Thoracic aorta (tissue), 2 donors: ENCODE measurements at regions not wholly inside any gene's neighbourhood (a gene's known extent, or its start where the extent isn't known, plus 50 kb on each side); places are given as distances from the start of the nearest gene placed in this dataset.

Source experiments
- ATAC-seq: fragments of 150-250 bp; one replicate; pipeline ENCODE4 v1.8.0; 2017; ENCODE audit warnings: low read depth; ENCODE audit not compliant: insufficient number of reproducible peaks, low FRiP score
- DNase-seq: peaks from one replicate; pipeline ENCODE4 v3.0.0-alpha.2; 2020; ENCODE audit warnings: low spot score
- H3K27ac ChIP-seq, 2 donors: fragments of 200-600 bp; sonication (generic); 1 replicate in 1 of 2; 2 replicates in 1 of 2; pipeline ENCODE4 v1.5.1; 2016; ENCODE audit warnings: mild to moderate bottlenecking in 2 of 2, moderate library complexity in 2 of 2
- H3K27me3 ChIP-seq: fragments of 200-600 bp; sonication (generic); replicated peaks from 2 replicates; pipeline ENCODE4 v1.6.0; 2016; ENCODE audit warnings: mild to moderate bottlenecking; ENCODE audit not compliant: insufficient read depth
- H3K36me3 ChIP-seq: fragments of 200-600 bp; sonication (generic); one replicate; pipeline ENCODE4 v1.5.1; 2016
- H3K4me1 ChIP-seq, 2 donors: fragments of 200-600 bp; sonication (generic); 1 replicate in 1 of 2; 2 replicates in 1 of 2; pipeline versions ENCODE4 v1.5.1 to v1.6.0; 2016; ENCODE audit warnings: low read depth in 2 of 2, mild to moderate bottlenecking in 1 of 2; ENCODE audit not compliant: control insufficient read depth in 1 of 2
- H3K4me3 ChIP-seq: fragments of 200-600 bp; sonication (generic); 2 replicates; pipeline ENCODE4 v1.5.1; 2016; ENCODE audit warnings: mild to moderate bottlenecking
- H3K9me3 ChIP-seq: fragments of 200-600 bp; sonication (generic); 2 replicates; pipeline ENCODE4 v1.5.1; 2016
- TF ChIP-seq, protein P1 (sequence below): fragments of 200-600 bp; sonication (generic); IDR thresholded peaks from one replicate; pipeline ENCODE4 v1.5.1; 2019; ENCODE audit warnings: antibody characterized with exemption

- Histone ChIP-seq H3K4me3 (no peak overlapping the region), H3K36me3 (no peaks in the 10 kb centered on the region), H3K9me3 (no peaks in the 10 kb centered on the region), H3K4me1 (no peaks in the 10 kb centered on the region), H3K27ac (no peak overlapping the region), H3K27me3 (no peaks in the 10 kb centered on the region)
- TF ChIP-seq, protein P1, sequence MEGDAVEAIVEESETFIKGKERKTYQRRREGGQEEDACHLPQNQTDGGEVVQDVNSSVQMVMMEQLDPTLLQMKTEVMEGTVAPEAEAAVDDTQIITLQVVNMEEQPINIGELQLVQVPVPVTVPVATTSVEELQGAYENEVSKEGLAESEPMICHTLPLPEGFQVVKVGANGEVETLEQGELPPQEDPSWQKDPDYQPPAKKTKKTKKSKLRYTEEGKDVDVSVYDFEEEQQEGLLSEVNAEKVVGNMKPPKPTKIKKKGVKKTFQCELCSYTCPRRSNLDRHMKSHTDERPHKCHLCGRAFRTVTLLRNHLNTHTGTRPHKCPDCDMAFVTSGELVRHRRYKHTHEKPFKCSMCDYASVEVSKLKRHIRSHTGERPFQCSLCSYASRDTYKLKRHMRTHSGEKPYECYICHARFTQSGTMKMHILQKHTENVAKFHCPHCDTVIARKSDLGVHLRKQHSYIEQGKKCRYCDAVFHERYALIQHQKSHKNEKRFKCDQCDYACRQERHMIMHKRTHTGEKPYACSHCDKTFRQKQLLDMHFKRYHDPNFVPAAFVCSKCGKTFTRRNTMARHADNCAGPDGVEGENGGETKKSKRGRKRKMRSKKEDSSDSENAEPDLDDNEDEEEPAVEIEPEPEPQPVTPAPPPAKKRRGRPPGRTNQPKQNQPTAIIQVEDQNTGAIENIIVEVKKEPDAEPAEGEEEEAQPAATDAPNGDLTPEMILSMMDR: no peak
- no peak for DNase-seq
- ATAC-seq: no peak
Measured at GRCh38 chr1:30642391-30643120, 80.8 kb downstream of the MATN1 start.

- Histone ChIP-seq H3K4me3 (no peak overlapping the region), H3K4me1 (no peaks in the 10 kb centered on the region), H3K9me3 (no peaks in the 10 kb centered on the region), H3K36me3 (no peaks in the 10 kb centered on the region), H3K27me3 (no peaks in the 10 kb centered on the region), H3K27ac (no peak overlapping the region)
- DNase-seq (no peak), ATAC-seq (no peak)
- TF ChIP-seq, protein P1: no peak
Measured at GRCh38 chr1:30641572-30642353, 81.6 kb downstream of the MATN1 start.

GRCh38 chr1:30639881-30640452, 83.4 kb downstream of the MATN1 start:
- Histone ChIP-seq H3K4me1 (no peaks in the 10 kb centered on the region), H3K27me3 (no peaks in the 10 kb centered on the region), H3K36me3 (no peaks in the 10 kb centered on the region), H3K27ac (no peak overlapping the region), H3K4me3 (no peak overlapping the region), H3K9me3 (no peaks in the 10 kb centered on the region)
- DNase-seq (no peak), ATAC-seq (no peak)
- TF ChIP-seq, protein P1: no peak

GRCh38 chr1:30638811-30639210, 84.6 kb downstream of the MATN1 start:
- ATAC-seq (no peak), DNase-seq (no peak)
- H3K4me3 ChIP-seq: no peak overlapping the region
- H3K36me3 ChIP-seq: no peaks in the 10 kb centered on the region
- H3K9me3 ChIP-seq: no peaks in the 10 kb centered on the region
- H3K27me3 ChIP-seq: no peaks in the 10 kb centered on the region
- no peak overlapping the region for H3K27ac ChIP-seq
- TF ChIP-seq, protein P1: no peak
- H3K4me1 ChIP-seq: no peaks in the 10 kb centered on the region

GRCh38 chr1:30638086-30638485, 85.3 kb downstream of the MATN1 start:
- no peak for DNase-seq
- no peak overlapping the region for H3K4me3 ChIP-seq
- no peaks in the 10 kb centered on the region for H3K4me1 ChIP-seq
- H3K9me3 ChIP-seq: no peaks in the 10 kb centered on the region
- TF ChIP-seq, protein P1: no peak
- H3K36me3 ChIP-seq: no peaks in the 10 kb centered on the region
- no peak for ATAC-seq
- no peaks in the 10 kb centered on the region for H3K27me3 ChIP-seq
- no peak overlapping the region for H3K27ac ChIP-seq
